Stimulated activated CD4-positive, alpha-beta T cell treated with anti-CD3 and anti-CD28 coated beads, Interleukin-15, amount 100 ng/mL, for 48 hours (primary cell): ENCODE measurements at regions not wholly inside any gene's neighbourhood (a gene's known extent, or its start where the extent isn't known, plus 50 kb on each side); places are given as distances from the start of the nearest gene placed in this dataset.
"Not testable (repeated sequence)": the region's sequence is repeated elsewhere in the genome, so short reads cannot be mapped to it uniquely, and the experiment has no call there.

Experiments used
- DNase-seq, 2 donors: peaks; one replicate each; pipeline ENCODE4 v3.0.0-alpha.2; 2020; ENCODE audit warnings: low read depth in 2 of 2

- DNase-seq, result no peak
Measured at GRCh38 chr3:193902607-193903511, 233.1 kb upstream of the HES1 start.

- no peak for DNase-seq
Measured at GRCh38 chr3:193903512-193903817, 232.5 kb upstream of the HES1 start.

- DNase-seq, result no peak
Measured at GRCh38 chr3:193903966-193904365, 232.0 kb upstream of the HES1 start.

GRCh38 chr3:193905541-193906396, 230.2 kb upstream of the HES1 start:
- DNase-seq, result no peak

- no peak for DNase-seq
Measured at GRCh38 chr3:193906849-193907410, 229.0 kb upstream of the HES1 start.

GRCh38 chr3:193908181-193908744, 227.7 kb upstream of the HES1 start:
- DNase-seq, result no peak

- no peak for DNase-seq
Measured at GRCh38 chr3:193909387-193909786, 226.6 kb upstream of the HES1 start.

GRCh38 chr3:193910310-193910709, 225.6 kb upstream of the HES1 start:
- no peak for DNase-seq

- DNase-seq, result no peak
Measured at GRCh38 chr3:193910886-193911738, 224.8 kb upstream of the HES1 start.

- no peak for DNase-seq
Measured at GRCh38 chr3:193911784-193912340, 224.1 kb upstream of the HES1 start.

GRCh38 chr3:193912621-193913178, 223.2 kb upstream of the HES1 start:
- DNase-seq, result no peak

GRCh38 chr3:193914602-193915001, 221.3 kb upstream of the HES1 start:
- DNase-seq, result no peak

GRCh38 chr3:193915099-193915498, 220.8 kb upstream of the HES1 start:
- no peak for DNase-seq

GRCh38 chr3:193915613-193916012, 220.3 kb upstream of the HES1 start:
- no peak for DNase-seq

GRCh38 chr3:193917158-193917557, 218.8 kb upstream of the HES1 start:
- DNase-seq, result no peak

- no peak for DNase-seq
Measured at GRCh38 chr3:193921465-193921864, 214.5 kb upstream of the HES1 start.

GRCh38 chr3:193922034-193922774, 213.7 kb upstream of the HES1 start:
- DNase-seq, result no peak

GRCh38 chr3:193923958-193924357, 212.0 kb upstream of the HES1 start:
- DNase-seq, result not testable (repeated sequence)

GRCh38 chr3:193926071-193926470, 209.9 kb upstream of the HES1 start:
- not testable (repeated sequence) for DNase-seq
